H54 (cell line): ENCODE measurements at regions not wholly inside any gene's neighbourhood (a gene's known extent, or its start where the extent isn't known, plus 50 kb on each side); places are given as distances from the start of the nearest gene placed in this dataset.

Source experiments
- DNase-seq: peaks from one replicate; pipeline ENCODE4 v3.0.0; 2011; ENCODE audit warnings: low spot score, mixed read lengths; ENCODE audit not compliant: insufficient read length
- FAIRE-seq: peaks from 3 replicates; lab custom pipeline; 2011; peaks lifted over from hg19 to GRCh38; lab: Jason Lieb, UNC
- POLR2A ChIP-seq: IDR thresholded peaks from 2 replicates; pipeline ENCODE4 v1.6.1; 2011; ENCODE audit warnings: low read depth, mild to moderate bottlenecking, low read length

DNA sequence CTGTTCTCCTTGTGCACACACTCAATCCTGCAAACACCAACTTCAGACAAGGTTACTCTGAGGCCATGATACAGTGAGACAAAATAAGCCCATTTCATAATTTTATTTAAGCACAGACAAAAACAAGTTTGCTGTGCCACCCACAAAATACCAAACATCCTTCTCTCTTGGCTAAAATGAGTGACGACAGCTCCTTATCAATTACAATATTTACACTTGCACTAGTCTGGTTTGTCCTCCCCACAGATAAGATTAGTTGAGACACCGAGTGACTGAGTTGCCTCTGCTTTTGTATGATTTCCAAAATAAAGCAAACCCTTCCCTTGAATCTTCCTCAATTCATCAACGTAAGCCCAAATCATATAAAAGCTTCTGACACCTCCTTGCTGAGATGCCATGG, 233.5 kb upstream of the ATP10A start:
- DNase-seq (no peak), FAIRE-seq (no peak)
- TF ChIP-seq POLR2A = no peak

DNA sequence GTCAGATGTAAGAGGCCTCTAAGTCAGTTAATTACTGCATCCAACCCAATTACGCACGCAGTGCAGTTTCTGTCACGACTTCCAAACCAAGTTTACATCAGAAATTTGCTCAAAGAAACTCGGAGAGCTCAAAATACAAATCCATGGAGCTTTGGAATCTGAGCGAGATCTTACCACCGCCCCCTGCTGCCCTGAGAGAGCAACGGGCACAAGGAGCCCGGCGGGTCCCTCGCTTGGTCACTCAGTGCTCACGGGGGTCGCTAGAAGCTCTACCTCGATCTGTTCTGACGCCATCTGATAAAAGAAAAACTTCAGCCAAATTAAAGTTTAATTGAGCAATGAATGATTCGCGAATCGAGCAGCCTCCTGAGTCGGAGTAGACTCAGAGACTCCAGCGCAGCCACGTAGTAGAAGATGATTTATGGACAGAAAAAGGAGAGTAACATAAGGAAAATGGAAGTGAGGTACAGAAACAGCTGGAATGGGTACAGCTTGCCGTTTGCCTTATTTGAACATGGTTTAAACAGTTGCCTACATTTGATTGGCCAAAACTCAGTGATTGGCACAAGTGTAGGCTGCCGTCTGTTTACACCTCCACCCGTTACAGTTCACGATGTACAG, 232.7 kb upstream of the ATP10A start:
- TF ChIP-seq POLR2A = no peak
- FAIRE-seq = no peak
- DNase-seq = no peak

DNA sequence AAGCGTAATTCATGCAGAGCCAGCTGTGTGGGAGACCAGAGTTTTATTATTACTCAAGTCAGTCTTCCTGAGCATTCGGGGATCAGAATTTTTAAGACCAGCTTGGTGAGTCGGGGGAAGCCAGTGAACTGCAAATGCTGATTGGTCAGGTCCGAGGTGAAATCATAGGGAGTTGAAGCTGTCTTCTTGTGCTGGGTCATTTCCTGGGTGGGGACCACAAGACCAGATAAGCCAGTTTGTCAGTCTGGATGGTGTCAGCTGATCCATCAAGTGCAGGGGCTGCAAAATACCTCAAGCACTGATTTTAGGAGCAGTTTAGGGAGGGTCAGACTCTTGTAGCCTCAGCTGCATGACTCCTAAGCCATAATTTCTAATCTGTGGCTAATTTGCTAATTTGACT, 228.1 kb upstream of the ATP10A start:
- no peak for TF ChIP-seq POLR2A
- FAIRE-seq (no peak), DNase-seq (no peak)

GRCh38 chr15:26087881-26088280, 224.8 kb upstream of the ATP10A start:
- no peak for TF ChIP-seq POLR2A
- DNase-seq (no peak), FAIRE-seq (no peak)

DNA sequence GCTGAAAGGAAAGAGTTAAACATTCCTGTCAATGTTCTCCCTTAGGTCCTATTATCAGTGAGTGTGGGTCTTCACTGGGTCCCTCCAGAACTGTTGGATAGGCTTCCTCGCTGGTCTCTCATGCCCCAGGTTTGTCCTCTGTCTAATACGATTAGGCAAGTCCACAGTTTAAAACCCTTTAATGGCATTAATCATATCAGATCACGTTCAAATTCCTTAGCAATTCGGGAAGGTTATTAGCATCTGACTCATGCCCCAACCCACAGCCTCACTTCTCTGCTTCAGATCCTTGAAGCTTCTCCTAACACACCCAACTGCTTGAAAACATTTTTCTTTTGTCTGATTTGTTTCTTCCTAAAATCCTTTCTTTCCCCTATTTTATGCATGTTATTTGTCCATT, 224.3 kb upstream of the ATP10A start:
- DNase-seq = no peak
- FAIRE-seq = no peak
- no peak for TF ChIP-seq POLR2A

DNA sequence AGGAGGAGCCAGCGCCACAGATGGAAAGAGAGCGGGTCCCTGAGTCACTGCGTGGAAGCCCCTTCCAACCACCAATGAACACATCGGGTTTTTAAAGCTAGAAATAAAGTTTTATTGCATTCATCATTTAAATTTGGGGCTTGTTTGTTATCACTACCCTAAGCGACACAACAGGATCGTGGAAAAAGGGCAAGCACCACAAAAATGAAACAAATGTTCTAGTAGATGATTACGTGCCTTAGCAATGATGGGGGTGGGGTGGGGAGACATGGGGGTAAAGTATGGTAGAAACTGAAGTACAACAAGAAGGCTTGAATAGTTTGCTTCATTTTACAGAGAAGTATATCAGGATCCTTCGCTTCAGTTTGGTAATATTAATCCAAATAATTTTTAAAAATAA, 221.6 kb upstream of the ATP10A start:
- no peak for DNase-seq
- FAIRE-seq = no peak
- no peak for TF ChIP-seq POLR2A

GRCh38 chr15:26083896-26084295, 220.8 kb upstream of the ATP10A start:
- no peak for TF ChIP-seq POLR2A
- no peak for DNase-seq
- no peak for FAIRE-seq

DNA sequence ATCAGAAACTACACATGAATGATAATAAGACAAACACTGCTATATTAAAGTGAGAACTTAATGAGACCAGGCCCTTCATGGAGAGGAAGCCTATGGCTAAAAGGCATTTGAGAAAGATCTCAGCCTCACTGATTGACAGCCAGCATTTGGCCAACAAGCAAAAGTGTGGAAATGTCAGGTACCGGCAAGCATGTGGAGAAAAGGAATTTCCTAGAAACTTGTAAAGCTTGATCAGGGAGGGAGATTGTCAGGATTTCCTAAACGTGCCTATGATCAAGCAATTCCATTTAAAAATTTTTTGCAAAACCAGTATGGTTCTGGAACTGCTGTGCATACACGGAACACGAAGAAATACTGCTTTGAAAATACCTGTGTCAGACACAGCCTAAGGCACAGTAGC, 220.3 kb upstream of the ATP10A start:
- no peak for FAIRE-seq
- TF ChIP-seq POLR2A = no peak
- no peak for DNase-seq

GRCh38 chr15:26082221-26083109, 219.3 kb upstream of the ATP10A start:
- TF ChIP-seq POLR2A = peak; percentile 65
- FAIRE-seq (no peak), DNase-seq (peak; percentile 79)

GRCh38 chr15:26081758-26082220, 218.7 kb upstream of the ATP10A start:
- no peak for TF ChIP-seq POLR2A
- no peak for FAIRE-seq

GRCh38 chr15:26075770-26076169, 212.6 kb upstream of the ATP10A start:
- FAIRE-seq (no peak), DNase-seq (no peak)
- TF ChIP-seq POLR2A = no peak

More at GRCh38 chr15:26081758-26082220, 218.7 kb upstream of the ATP10A start:
- DNase-seq = peak; percentile 35

- FAIRE-seq = no peak
- no peak for TF ChIP-seq POLR2A
- DNase-seq = no peak
Measured at GRCh38 chr15:26073430-26074333, 210.6 kb upstream of the ATP10A start.

GRCh38 chr15:26070095-26070532, 207.0 kb upstream of the ATP10A start:
- TF ChIP-seq POLR2A = no peak
- DNase-seq (no peak), FAIRE-seq (no peak)
